ENCODE measurements at regions not wholly inside any gene's neighbourhood (a gene's known extent, or its start where the extent isn't known, plus 50 kb on each side); places are given as distances from the start of the nearest gene placed in this dataset.
"Not testable (repeated sequence)": the region's sequence is repeated elsewhere in the genome, so short reads cannot be mapped to it uniquely, and the experiment has no call there.

DNA sequence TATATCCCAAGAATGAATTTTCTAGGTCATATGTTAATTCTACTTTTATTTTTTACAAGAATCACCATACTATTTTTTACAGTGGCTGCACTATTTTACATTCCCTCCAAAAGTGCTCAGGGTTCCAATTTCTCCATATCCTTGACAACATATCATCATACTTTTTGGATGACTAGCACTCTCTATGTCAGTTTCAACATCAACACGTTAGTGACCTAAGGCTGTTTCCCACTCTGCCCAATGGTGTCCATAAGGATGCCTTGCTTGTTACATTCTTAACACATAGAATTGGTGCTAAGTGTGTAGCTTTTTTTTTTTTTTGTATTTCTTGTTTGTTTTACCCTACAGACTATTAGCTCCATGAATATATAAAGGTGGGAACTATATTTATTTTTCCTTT lies 175.4 kb downstream of the PCDH10 start:
- DNase-seq (ENCODE audit: low spot score): no peak

DNA sequence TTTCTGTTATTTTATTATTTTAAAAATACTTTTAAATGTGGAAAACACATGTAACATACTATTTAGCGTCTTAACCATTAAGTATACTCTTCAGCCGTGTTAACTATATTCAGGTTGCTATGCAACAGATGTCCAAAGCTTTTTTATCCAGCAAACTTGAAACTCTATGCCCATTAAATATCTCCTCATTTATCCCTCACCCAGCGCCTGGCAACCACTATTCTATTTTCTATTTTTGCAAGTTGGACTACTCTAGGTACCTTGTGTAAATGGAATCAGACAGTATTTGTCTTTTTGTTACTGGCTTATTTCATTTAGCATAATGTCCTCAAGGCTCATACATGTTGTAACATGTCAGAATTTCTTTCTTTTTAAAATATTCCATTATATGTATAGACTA lies 174.6 kb downstream of the PCDH10 start:
- no peak for DNase-seq (ENCODE audit: low spot score)

DNA sequence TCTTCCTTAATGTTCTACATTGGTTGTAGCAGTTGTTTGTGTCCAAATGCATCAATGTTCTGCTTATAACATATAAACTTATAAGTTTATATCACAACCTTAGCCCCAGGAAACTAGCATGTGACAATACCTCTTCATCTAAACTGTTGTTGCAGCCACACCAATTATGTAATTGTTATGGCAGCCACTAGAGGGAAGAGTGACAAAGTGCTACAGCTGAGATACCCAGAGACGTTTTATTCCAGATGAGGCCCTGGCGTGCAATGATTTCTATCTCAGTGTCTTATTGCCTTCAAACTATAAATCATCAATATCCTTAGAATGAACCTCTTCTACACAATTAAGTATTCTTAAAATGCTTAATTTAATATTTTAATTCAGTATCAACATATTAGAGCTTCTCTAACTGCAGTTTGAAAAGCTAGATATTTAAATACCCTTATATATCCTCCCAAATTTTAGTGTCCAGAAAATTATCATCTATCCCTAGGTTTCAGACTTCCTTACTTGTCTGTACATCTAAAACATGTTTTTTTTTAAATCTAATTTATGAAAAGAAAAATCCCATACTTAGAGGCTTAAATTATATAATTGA lies 171.6 kb downstream of the PCDH10 start:
- peak; percentile 46 for DNase-seq (ENCODE audit: low spot score)

DNA sequence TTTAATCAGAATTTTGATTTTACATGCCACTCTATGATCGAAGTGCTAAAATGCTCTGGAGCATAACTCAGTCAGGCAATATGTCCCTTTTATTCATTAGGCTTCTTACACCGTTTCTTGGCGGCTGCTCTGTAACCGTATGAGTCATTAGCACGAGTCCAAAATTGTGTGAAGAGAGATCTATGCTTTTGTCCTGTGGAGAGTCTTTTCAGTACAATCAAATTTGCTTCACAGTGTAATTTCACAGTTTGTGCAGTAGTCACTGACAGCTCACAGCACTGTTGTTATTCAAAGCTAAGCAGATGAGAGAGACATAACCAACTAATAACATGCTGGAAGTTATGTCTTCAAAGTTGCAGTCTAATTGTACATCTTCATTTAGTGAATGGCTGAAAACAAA lies 167.8 kb downstream of the PCDH10 start:
- DNase-seq (ENCODE audit: low spot score): no peak

- no peak for DNase-seq (ENCODE audit: low spot score)
Observed at GRCh38 chr4:133314991-133315390, 165.9 kb downstream of the PCDH10 start.

DNA sequence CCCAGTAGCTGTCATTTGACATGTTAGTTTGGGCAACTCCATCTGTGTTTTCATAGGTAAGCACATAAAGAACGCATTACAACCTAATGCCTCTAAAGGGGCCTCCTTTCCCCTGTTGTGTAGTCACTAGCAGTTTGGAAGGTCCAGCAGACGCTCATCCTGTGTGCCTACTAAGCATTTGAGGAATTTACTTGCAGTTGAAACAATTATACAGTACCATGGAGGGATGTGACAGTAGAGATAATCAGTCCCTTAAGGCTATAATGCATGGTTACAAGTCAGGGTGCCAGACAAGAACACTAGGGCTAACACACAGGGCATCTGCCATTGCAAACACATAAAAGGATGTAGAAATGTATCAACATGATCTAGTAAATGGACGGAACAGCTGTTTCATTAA lies 138.3 kb downstream of the PCDH10 start:
- no peak for DNase-seq (ENCODE audit: low spot score)

GRCh38 chr4:133278591-133278990 lies 129.5 kb downstream of the PCDH10 start:
- no peak for DNase-seq (ENCODE audit: low spot score)

DNA sequence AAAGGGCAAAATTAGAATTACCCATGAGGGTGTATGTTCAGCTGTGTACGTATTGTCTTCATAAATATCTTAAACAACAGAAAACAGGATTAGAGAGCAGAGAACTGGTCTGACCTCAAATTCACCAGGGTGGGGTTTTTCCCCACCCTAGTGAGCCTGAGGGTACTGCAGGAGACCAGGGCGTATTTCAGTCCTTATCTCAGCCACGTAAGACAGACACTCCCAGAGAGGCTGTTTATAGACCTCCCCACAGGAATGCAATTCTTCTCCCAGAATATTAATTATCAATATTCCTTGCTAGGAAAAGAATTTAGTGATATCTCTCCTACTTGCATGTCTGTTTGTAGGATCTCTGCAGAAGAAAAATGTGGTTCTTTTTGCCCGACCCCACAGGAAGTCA lies 128.8 kb downstream of the PCDH10 start:
- DNase-seq (ENCODE audit: low spot score): not testable (repeated sequence)

DNA sequence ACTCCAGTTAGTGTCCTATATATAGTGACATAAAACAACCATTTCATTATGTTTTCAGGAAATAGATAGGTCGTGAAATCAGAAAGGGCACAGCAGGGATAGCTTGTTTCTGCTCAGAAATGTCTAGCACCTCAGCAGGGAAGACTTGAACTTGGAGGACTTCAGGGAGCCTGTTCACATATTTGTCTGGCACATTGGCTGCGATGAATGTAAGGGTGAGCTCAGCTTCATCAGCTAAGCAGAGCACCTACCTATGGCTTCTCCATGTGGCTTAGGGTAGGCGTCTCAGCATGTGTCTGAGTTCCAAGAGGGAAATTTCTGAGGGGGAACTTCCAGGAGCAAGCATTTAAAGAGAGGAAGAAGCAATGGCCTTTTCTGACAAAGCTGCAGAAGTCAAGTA lies 126.2 kb downstream of the PCDH10 start:
- no peak for DNase-seq (ENCODE audit: low spot score)

DNA sequence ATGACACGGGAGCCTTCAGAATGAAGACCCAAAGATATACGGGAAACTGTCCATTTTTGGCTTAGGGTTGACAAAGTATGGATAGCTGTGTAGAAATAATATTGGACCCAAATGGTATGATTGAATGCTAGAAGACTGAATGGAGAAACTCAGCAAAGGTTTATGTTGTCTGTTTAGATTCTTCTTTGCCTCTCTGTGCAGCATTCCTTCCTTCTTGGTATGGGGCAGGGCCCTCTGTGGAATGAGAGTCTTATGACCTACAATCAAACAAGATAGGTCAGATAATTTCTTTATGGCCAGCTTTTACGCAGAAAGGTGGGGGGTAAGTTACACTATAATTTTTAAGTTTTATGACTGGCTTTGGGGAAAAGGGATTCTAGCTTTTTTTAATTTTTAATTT lies 124.3 kb downstream of the PCDH10 start:
- DNase-seq (ENCODE audit: low spot score): no peak

GRCh38 chr4:133270021-133270570 lies 121.0 kb downstream of the PCDH10 start:
- no peak for DNase-seq (ENCODE audit: low spot score)

GRCh38 chr4:133268205-133268604 lies 119.1 kb downstream of the PCDH10 start:
- no peak for DNase-seq (ENCODE audit: low spot score)

DNA sequence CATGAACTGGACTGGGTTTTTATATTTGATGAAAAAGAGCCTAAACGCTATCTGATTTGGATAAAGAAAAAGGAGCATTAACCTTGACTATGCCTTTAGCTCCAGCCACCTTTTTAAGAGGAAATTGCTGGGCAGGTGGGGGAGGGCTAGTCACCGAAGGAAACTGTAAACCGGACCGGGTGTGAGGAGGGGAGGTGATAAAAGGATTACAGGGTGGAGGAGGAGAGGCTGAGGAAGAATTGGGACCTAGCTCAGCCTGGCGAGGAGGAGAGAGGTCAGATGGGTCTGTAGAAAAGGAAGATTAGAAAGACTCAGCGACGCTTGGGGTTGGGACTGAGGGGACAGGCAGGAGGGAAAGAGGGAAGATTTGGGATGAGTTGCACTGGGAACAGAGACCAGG lies 118.4 kb downstream of the PCDH10 start:
- not testable (repeated sequence) for DNase-seq (ENCODE audit: low spot score)

GRCh38 chr4:133266966-133267365 lies 117.9 kb downstream of the PCDH10 start:
- DNase-seq (ENCODE audit: low spot score): not testable (repeated sequence)

DNA sequence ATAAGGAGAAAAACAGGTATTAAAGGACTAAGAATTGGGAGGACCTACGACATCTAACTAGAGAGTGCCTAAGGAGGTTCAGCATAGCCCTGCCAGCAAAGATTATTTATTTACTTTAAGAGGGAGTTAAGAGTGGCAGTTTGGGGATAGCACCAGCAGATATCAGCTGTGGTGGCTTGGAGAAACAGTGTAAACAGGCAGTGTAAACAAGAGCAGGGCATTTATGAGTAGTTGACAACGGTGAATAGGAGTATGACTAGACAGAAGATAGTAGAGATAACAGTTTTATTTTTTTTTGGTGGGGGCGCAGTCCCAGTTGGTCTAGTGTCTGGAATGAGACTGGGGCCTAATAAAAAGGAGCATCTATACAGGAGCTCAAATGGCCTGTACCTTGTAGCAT lies 115.2 kb downstream of the PCDH10 start:
- not testable (repeated sequence) for DNase-seq (ENCODE audit: low spot score)

- DNase-seq (ENCODE audit: low spot score): no peak
Observed at GRCh38 chr4:133263104-133263503, 114.0 kb downstream of the PCDH10 start.

- DNase-seq (ENCODE audit: low spot score): no peak
Observed at GRCh38 chr4:133247861-133248260, 98.8 kb downstream of the PCDH10 start.

DNA sequence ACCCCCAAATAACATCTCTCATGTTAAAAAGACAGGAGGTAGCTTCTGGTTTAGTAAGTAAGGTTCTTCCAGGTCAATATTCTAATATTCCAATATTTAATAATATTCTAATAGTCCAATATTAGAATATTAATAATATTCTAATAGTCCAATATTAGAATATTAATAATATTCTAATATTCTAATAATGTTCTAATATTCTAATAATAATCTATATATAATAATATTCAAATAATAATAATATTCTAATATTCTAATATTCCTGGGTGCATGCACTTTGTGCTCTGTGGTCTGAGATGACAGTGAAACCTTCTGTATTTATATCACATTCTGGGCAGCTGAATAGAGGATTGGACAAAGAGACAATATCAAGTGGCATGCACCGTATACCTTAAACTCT lies 96.1 kb downstream of the PCDH10 start:
- DNase-seq (ENCODE audit: low spot score): no peak
